CD4-positive, alpha-beta T cell (primary cell): ENCODE measurements at regions not wholly inside any gene's neighbourhood (a gene's known extent, or its start where the extent isn't known, plus 50 kb on each side); places are given as distances from the start of the nearest gene placed in this dataset.

Experiments
- ATAC-seq: fragments of 200-7000 bp; cut with Tn5 transposase; one replicate; pipeline ENCODE4 v1.10.0; 2022; ENCODE audit warnings: mild to moderate bottlenecking; ENCODE audit not compliant: poor library complexity
- CTCF ChIA-PET: fragments of 350-600 bp; sonication (Branson Sonifier 250); formaldehyde crosslinking; loops from one replicate; lab custom pipeline; 2021; ENCODE audit warnings: antibody characterized with exemption, inconsistent platforms; lab: Charles Lee
- POLR2A ChIA-PET: fragments of 350-600 bp; sonication (Branson Sonifier 250); formaldehyde crosslinking; loops from one replicate; lab custom pipeline; 2021; ENCODE audit warnings: antibody characterized with exemption, inconsistent platforms; lab: Charles Lee
- DNase-seq, 14 experiments: peaks; one replicate each; pipeline ENCODE4 v3.0.0-alpha.2; 2013 to 2020; ENCODE audit warnings: mixed read lengths in 2 of 14
- H3K27ac ChIP-seq, 2 donors: one replicate each; pipeline versions ENCODE4 v1.5.1 to v1.7.0; 2013; ENCODE audit warnings: low read length in 2 of 2, low read depth in 1 of 2, mild to moderate bottlenecking in 1 of 2
- H3K27me3 ChIP-seq, 2 experiments: 1 replicate in 1 of 2; 2 replicates in 1 of 2; pipeline versions ENCODE4 v1.6.1 to v1.7.0; 2013; ENCODE audit warnings: low read length in 2 of 2, control low read depth in 1 of 2, mild to moderate bottlenecking in 1 of 2, moderate library complexity in 1 of 2; ENCODE audit not compliant: insufficient read depth in 2 of 2, control insufficient read depth in 1 of 2
- H3K36me3 ChIP-seq: one replicate; pipeline ENCODE4 v1.6.1; 2013; ENCODE audit warnings: low read length, control low read depth; ENCODE audit not compliant: insufficient read depth
- H3K4me1 ChIP-seq: one replicate; pipeline ENCODE4 v1.6.1; 2013; ENCODE audit warnings: low read length, control low read depth; ENCODE audit not compliant: insufficient read depth
- H3K4me3 ChIP-seq: one replicate; pipeline ENCODE4 v1.5.1; 2013; ENCODE audit warnings: mild to moderate bottlenecking, low read length, moderate library complexity
- H3K9me3 ChIP-seq, 2 experiments: 1 replicate in 1 of 2; 2 replicates in 1 of 2; pipeline versions ENCODE4 v1.6.1 to v1.7.0; 2013; ENCODE audit warnings: low read length in 2 of 2, mild to moderate bottlenecking in 2 of 2, control low read depth in 1 of 2, moderate library complexity in 1 of 2; ENCODE audit not compliant: control insufficient read depth in 1 of 2, insufficient read depth in 1 of 2
- H3K27ac Mint-ChIP-seq: one replicate; pipeline ENCODE4 v1.8.0; 2020; ENCODE audit warnings: mixed read lengths
- H3K27me3 Mint-ChIP-seq: one replicate; pipeline ENCODE4 v1.8.0; 2021; ENCODE audit warnings: mixed read lengths
- H3K36me3 Mint-ChIP-seq: one replicate; pipeline ENCODE4 v1.8.0; 2021; ENCODE audit warnings: low read depth, mixed read lengths
- H3K4me1 Mint-ChIP-seq: one replicate; pipeline ENCODE4 v1.8.0; 2021; ENCODE audit warnings: low read depth, mixed read lengths
- H3K4me3 Mint-ChIP-seq: one replicate; pipeline ENCODE4 v1.8.0; 2020; ENCODE audit warnings: mild to moderate bottlenecking, mixed read lengths
- H3K9me3 Mint-ChIP-seq: one replicate; pipeline ENCODE4 v1.8.0; 2020; ENCODE audit warnings: mixed read lengths
- intact Hi-C, 2 experiments: fragments of 100-400 bp; cut with DNase I in 1 of 2; cut with micrococcal nuclease in 1 of 2; formaldehyde crosslinking; loops; one replicate each; pipeline versions ENCODE4 v1.15.1 to v1.9.0; 2023 to 2025; cut with DNase I, micrococcal nuclease
- TF ChIP-seq, protein P1 (sequence below): fragments of 200-600 bp; IDR thresholded peaks from one replicate; pipeline ENCODE4 v1.8.0; 2022; ENCODE audit warnings: antibody characterized with exemption, mild to moderate bottlenecking

- ChIA-PET POLR2A (no interaction called here), CTCF (interaction anchor here (0.6 kb wide), 1 partner anchor 166 kb away, joined by 3 read pairs; no protein-coding TSS in a partner anchor)
- no peaks in the 10 kb centered on the region for H3K27me3 Mint-ChIP-seq
- no peaks in the 10 kb centered on the region for H3K36me3 Mint-ChIP-seq
- peaks cover 2% of the 10 kb centered on the region for H3K9me3 Mint-ChIP-seq
- intact Hi-C loops = no loop called here
- TF ChIP-seq, protein P1, sequence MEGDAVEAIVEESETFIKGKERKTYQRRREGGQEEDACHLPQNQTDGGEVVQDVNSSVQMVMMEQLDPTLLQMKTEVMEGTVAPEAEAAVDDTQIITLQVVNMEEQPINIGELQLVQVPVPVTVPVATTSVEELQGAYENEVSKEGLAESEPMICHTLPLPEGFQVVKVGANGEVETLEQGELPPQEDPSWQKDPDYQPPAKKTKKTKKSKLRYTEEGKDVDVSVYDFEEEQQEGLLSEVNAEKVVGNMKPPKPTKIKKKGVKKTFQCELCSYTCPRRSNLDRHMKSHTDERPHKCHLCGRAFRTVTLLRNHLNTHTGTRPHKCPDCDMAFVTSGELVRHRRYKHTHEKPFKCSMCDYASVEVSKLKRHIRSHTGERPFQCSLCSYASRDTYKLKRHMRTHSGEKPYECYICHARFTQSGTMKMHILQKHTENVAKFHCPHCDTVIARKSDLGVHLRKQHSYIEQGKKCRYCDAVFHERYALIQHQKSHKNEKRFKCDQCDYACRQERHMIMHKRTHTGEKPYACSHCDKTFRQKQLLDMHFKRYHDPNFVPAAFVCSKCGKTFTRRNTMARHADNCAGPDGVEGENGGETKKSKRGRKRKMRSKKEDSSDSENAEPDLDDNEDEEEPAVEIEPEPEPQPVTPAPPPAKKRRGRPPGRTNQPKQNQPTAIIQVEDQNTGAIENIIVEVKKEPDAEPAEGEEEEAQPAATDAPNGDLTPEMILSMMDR = no peak
- no peak overlapping the region for H3K4me3 Mint-ChIP-seq
- H3K27ac ChIP-seq = no peak overlapping the region
- no peak overlapping the region for H3K27ac Mint-ChIP-seq
- no peaks in the 10 kb centered on the region for H3K36me3 ChIP-seq
- H3K4me1 ChIP-seq = no peaks in the 10 kb centered on the region
- H3K4me3 ChIP-seq = no peak overlapping the region
- no peaks in the 10 kb centered on the region for H3K4me1 Mint-ChIP-seq
- ATAC-seq (no peak), DNase-seq (no peak)
- H3K27me3 ChIP-seq = no peaks in the 10 kb centered on the region
- H3K9me3 ChIP-seq = peaks cover 0 to 4% of the 10 kb centered on the region in 2 experiments
Measured at GRCh38 chr14:48954446-48954845, 631.7 kb downstream of the RPS29 start.

- H3K27me3 Mint-ChIP-seq = no peaks in the 10 kb centered on the region
- no peaks in the 10 kb centered on the region for H3K4me1 Mint-ChIP-seq
- H3K9me3 Mint-ChIP-seq = peaks cover 3% of the 10 kb centered on the region
- no peaks in the 10 kb centered on the region for H3K36me3 Mint-ChIP-seq
- no peaks in the 10 kb centered on the region for H3K36me3 ChIP-seq
- intact Hi-C loops = no loop called here
- CTCF ChIA-PET = no interaction called here
- H3K4me3 ChIP-seq = no peak overlapping the region
- no peaks in the 10 kb centered on the region for H3K27me3 ChIP-seq
- H3K9me3 ChIP-seq = no peaks in the 10 kb centered on the region
- POLR2A ChIA-PET = no interaction called here
- no peak overlapping the region for H3K27ac ChIP-seq
- H3K27ac Mint-ChIP-seq = no peak overlapping the region
- no peak overlapping the region for H3K4me3 Mint-ChIP-seq
- TF ChIP-seq, protein P1 = no peak
- ATAC-seq = no peak
- no peaks in the 10 kb centered on the region for H3K4me1 ChIP-seq
- no peak for DNase-seq
Measured at GRCh38 chr14:48944809-48945208, 641.4 kb downstream of the RPS29 start.

DNA sequence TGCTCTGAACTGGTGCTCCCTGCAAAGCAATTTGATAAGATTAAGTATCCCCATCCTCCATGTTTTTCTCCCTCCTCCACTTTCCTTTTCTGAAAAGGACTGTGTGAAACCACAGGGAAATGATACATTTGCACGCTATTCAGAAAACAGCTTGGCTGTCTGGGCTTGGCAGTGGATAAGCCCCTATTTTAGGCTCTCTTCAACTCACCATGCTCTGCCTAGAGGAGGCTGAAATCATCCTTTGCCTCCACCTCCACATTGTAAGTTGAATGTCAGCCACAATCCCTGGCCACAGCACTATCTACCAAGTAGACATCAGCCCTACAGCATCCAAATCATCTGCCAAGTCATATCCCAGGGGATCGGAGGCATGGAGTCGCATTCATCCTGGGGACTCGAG is 642.3 kb downstream of the RPS29 start:
- intact Hi-C loops = no loop called here
- POLR2A ChIA-PET = no interaction called here
- DNase-seq (no peak), ATAC-seq (no peak)
- no peak overlapping the region for H3K4me3 ChIP-seq
- Mint-ChIP-seq H3K27ac (no peak overlapping the region), H3K4me3 (no peak overlapping the region), H3K4me1 (no peaks in the 10 kb centered on the region), H3K36me3 (no peaks in the 10 kb centered on the region), H3K27me3 (no peaks in the 10 kb centered on the region), H3K9me3 (peaks cover 5% of the 10 kb centered on the region)
- H3K4me1 ChIP-seq = no peaks in the 10 kb centered on the region
- CTCF ChIA-PET = no interaction called here
- no peaks in the 10 kb centered on the region for H3K9me3 ChIP-seq
- no peaks in the 10 kb centered on the region for H3K36me3 ChIP-seq
- H3K27ac ChIP-seq = no peak overlapping the region
- TF ChIP-seq, protein P1 = no peak
- no peaks in the 10 kb centered on the region for H3K27me3 ChIP-seq
